HEK293T (cell line): ENCODE measurements at regions not wholly inside any gene's neighbourhood (a gene's known extent, or its start where the extent isn't known, plus 50 kb on each side); places are given as distances from the start of the nearest gene placed in this dataset.
"Not testable (repeated sequence)": the region's sequence is repeated elsewhere in the genome, so short reads cannot be mapped to it uniquely, and the experiment has no call there.

Experiments used
- ARNT ChIP-seq: fragments of 450-650 bp; IDR thresholded peaks from 2 replicates; pipeline ENCODE4 v1.6.1; 2017; ENCODE audit warnings: mild to moderate bottlenecking
- BHLHE40 ChIP-seq: fragments of 450-650 bp; IDR thresholded peaks from 2 replicates; pipeline ENCODE4 v1.6.1; 2016; ENCODE audit warnings: mild to moderate bottlenecking, moderate library complexity, borderline replicate concordance
- CTBP1 ChIP-seq: fragments of 450-650 bp; IDR thresholded peaks from 2 replicates; pipeline ENCODE4 v1.6.1; 2016; ENCODE audit warnings: borderline replicate concordance
- ELF4 ChIP-seq: fragments of 450-650 bp; IDR thresholded peaks from 2 replicates; pipeline ENCODE4 v1.6.1; 2017; ENCODE audit warnings: antibody characterized with exemption
- FOXA1 ChIP-seq: fragments of 450-650 bp; IDR thresholded peaks from 2 replicates; pipeline ENCODE4 v1.6.1; 2016; ENCODE audit warnings: mild to moderate bottlenecking
- FOXK2 ChIP-seq: fragments of 450-650 bp; IDR thresholded peaks from 2 replicates; pipeline ENCODE4 v1.6.1; 2016; ENCODE audit warnings: mild to moderate bottlenecking
- FOXM1 ChIP-seq: fragments of 450-650 bp; IDR thresholded peaks from 2 replicates; pipeline ENCODE4 v1.6.1; 2017; ENCODE audit warnings: mild to moderate bottlenecking, borderline replicate concordance
- HDGF ChIP-seq: fragments of 450-650 bp; IDR thresholded peaks from 2 replicates; pipeline ENCODE4 v1.6.1; 2017; ENCODE audit warnings: antibody characterized with exemption, borderline replicate concordance
- LEF1 ChIP-seq: fragments of 450-650 bp; IDR thresholded peaks from 2 replicates; pipeline ENCODE4 v1.6.1; 2017; ENCODE audit warnings: mild to moderate bottlenecking, borderline replicate concordance
- SP1 ChIP-seq: fragments of 450-650 bp; IDR thresholded peaks from 2 replicates; pipeline ENCODE4 v1.6.1; 2017
- SUZ12 ChIP-seq: fragments of 450-650 bp; IDR thresholded peaks from 2 replicates; pipeline ENCODE4 v1.6.1; 2016; ENCODE audit warnings: mild to moderate bottlenecking
- TARDBP ChIP-seq: fragments of 450-650 bp; IDR thresholded peaks from 2 replicates; pipeline ENCODE4 v1.6.1; 2016
- ZNF384 ChIP-seq: fragments of 450-650 bp; IDR thresholded peaks from 2 replicates; pipeline ENCODE4 v1.6.1; 2016
- TF ChIP-seq, protein P1 (sequence below): fragments of 450-650 bp; IDR thresholded peaks from 2 replicates; pipeline ENCODE4 v1.6.1; 2016

DNA sequence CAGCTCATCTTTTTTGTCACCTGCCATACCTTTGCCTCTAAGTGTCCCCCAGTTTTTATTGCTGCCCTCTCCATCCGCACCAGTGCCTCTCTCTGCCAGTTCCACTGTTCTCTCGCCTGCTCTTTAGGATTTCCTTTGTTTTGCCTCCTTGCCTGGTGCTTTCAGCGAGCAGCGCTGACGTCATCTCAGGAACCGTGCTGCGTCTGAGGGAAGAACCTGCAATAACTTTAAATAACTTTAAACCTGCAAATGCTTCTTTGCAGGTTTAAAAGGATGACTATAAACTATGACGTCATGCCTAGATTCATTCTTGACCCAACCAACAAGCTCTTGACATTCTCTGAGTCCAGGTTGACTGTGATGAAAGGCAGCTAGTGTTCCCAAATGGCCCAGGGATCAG lies 105.1 kb downstream of the LRRC74B start:
- not testable (repeated sequence) for TF ChIP-seq FOXA1, ZNF384, FOXM1, ELF4, SP1, HDGF, CTBP1, SUZ12, FOXK2, TARDBP, ARNT, BHLHE40, LEF1
- TF ChIP-seq, protein P1, sequence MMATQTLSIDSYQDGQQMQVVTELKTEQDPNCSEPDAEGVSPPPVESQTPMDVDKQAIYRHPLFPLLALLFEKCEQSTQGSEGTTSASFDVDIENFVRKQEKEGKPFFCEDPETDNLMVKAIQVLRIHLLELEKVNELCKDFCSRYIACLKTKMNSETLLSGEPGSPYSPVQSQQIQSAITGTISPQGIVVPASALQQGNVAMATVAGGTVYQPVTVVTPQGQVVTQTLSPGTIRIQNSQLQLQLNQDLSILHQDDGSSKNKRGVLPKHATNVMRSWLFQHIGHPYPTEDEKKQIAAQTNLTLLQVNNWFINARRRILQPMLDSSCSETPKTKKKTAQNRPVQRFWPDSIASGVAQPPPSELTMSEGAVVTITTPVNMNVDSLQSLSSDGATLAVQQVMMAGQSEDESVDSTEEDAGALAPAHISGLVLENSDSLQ, result not testable (repeated sequence)
